Body of pancreas (tissue), 4 donors: ENCODE measurements at regions not wholly inside any gene's neighbourhood (a gene's known extent, or its start where the extent isn't known, plus 50 kb on each side); places are given as distances from the start of the nearest gene placed in this dataset.
A peak's percentile ranks its signal among the peaks of the same experiment; 100 is the strongest.

Experiments used
- ATAC-seq: fragments of 150-250 bp; one replicate; pipeline ENCODE4 v1.9.1; 2016
- DNase-seq, 4 donors: peaks; one replicate each; pipeline ENCODE4 v3.0.0-alpha.2; 2019
- H3K27ac ChIP-seq, 4 donors: fragments of 200-600 bp; sonication (generic); 1 replicate in 3 of 4; 2 replicates in 1 of 4; pipeline versions ENCODE4 v1.5.1 to v1.6.1; 2016 to 2019; ENCODE audit warnings: mild to moderate bottlenecking in 1 of 4, mixed read lengths in 1 of 4, moderate library complexity in 1 of 4
- H3K27me3 ChIP-seq, 2 donors: fragments of 200-600 bp; sonication (generic); one replicate each; pipeline ENCODE4 v1.6.0; 2016; ENCODE audit warnings: mild to moderate bottlenecking in 1 of 2
- H3K36me3 ChIP-seq, 2 donors: fragments of 200-600 bp; sonication (generic); replicated peaks in 1 of 2; 2 replicates each; pipeline ENCODE4 v1.5.1; 2016; ENCODE audit warnings: low read depth in 2 of 2; ENCODE audit not compliant: insufficient read depth in 1 of 2
- H3K4me1 ChIP-seq: fragments of 200-600 bp; sonication (generic); one replicate; pipeline ENCODE4 v1.6.0; 2016
- H3K4me3 ChIP-seq, 2 donors: fragments of 200-600 bp; sonication (generic); 1 replicate in 1 of 2; 2 replicates in 1 of 2; pipeline ENCODE4 v1.5.1; 2016 to 2019
- H3K9me3 ChIP-seq, 3 donors: fragments of 200-600 bp; sonication (generic); 1 replicate in 2 of 3; 2 replicates in 1 of 3; pipeline ENCODE4 v1.5.1; 2016
- CTCF ChIP-seq, 7 experiments: fragments of 450-650 bp in 4 of 7; fragments of 200-600 bp in 3 of 7; sonication (generic) in 3 of 7; IDR thresholded peaks; one replicate each; pipeline ENCODE4 v1.5.1; 2016 to 2019; ENCODE audit warnings: antibody characterized with exemption in 7 of 7
- POLR2A ChIP-seq, 3 donors: fragments of 450-650 bp; IDR thresholded peaks; one replicate each; pipeline ENCODE4 v1.6.1; 2016; ENCODE audit warnings: antibody characterized with exemption in 3 of 3, mild to moderate bottlenecking in 2 of 3
- WGBS, 2 donors: methylation state at CpG; one replicate each; pipeline ENCODE4 v1.1.5; 2017; 5-methylcytosine and 5-hydroxymethylcytosine counted together
- intact Hi-C: fragments of 100-400 bp; cut with DNase I; formaldehyde crosslinking; loops from one replicate; pipeline ENCODE4 v1.15.1; 2023

GRCh38 chr10:44056206-44056605, 328.7 kb downstream of the CXCL12 start:
- intact Hi-C loops: no loop called here
- Histone ChIP-seq H3K36me3 (no peaks in the 10 kb centered on the region), H3K4me3 (no peak overlapping the region), H3K4me1 (peaks cover 61% of the 10 kb centered on the region), H3K27me3 (no peaks in the 10 kb centered on the region), H3K9me3 (no peaks in the 10 kb centered on the region), H3K27ac (peak overlapping the region in 3 of 4 donors; percentile 65 to 75 (median 75))
- WGBS, 2 donors: 80% methylated on average over 9 to 13 of the region's 13 CpGs
- TF ChIP-seq CTCF (IDR thresholded peaks at IDR 0.05) (no peak), POLR2A (IDR thresholded peaks at IDR 0.05) (no peak)
- DNase-seq (no peak), ATAC-seq (no peak)

- Histone ChIP-seq H3K9me3 (no peaks in the 10 kb centered on the region), H3K4me3 (no peak overlapping the region), H3K36me3 (no peaks in the 10 kb centered on the region), H3K27ac (no peak overlapping the region), H3K4me1 (peaks cover 56% of the 10 kb centered on the region), H3K27me3 (no peaks in the 10 kb centered on the region)
- TF ChIP-seq POLR2A (IDR thresholded peaks at IDR 0.05) (no peak), CTCF (IDR thresholded peaks at IDR 0.05) (no peak)
- WGBS, 2 donors: 97 to 98% methylated on average over 4 of the region's 4 CpGs
- DNase-seq (no peak), ATAC-seq (no peak)
- intact Hi-C loops: no loop called here
Observed at GRCh38 chr10:44054046-44054445, 330.9 kb downstream of the CXCL12 start.

- intact Hi-C loops: no loop called here
- Histone ChIP-seq H3K36me3 (no peaks in the 10 kb centered on the region), H3K4me3 (no peak overlapping the region), H3K9me3 (no peaks in the 10 kb centered on the region), H3K4me1 (peaks cover 50% of the 10 kb centered on the region), H3K27ac (no peak overlapping the region), H3K27me3 (no peaks in the 10 kb centered on the region)
- no peak for DNase-seq
- TF ChIP-seq POLR2A (IDR thresholded peaks at IDR 0.05): no peak
- TF ChIP-seq CTCF (IDR thresholded peaks at IDR 0.05): no peak
- no peak for ATAC-seq
Observed at GRCh38 chr10:44053391-44053790, 331.5 kb downstream of the CXCL12 start.

GRCh38 chr10:44051584-44052385, 333.1 kb downstream of the CXCL12 start:
- intact Hi-C loops: no loop called here
- Histone ChIP-seq H3K4me1 (peaks cover 36% of the 10 kb centered on the region), H3K27ac (peak overlapping the region; percentile 18 to 58 (median 34)), H3K36me3 (no peaks in the 10 kb centered on the region), H3K9me3 (no peaks in the 10 kb centered on the region), H3K27me3 (no peaks in the 10 kb centered on the region), H3K4me3 (no peak overlapping the region)
- ATAC-seq: peak; percentile 84
- DNase-seq: peak; percentile 53 to 68 (median 62)
- 28 to 31% methylated on average over 9 to 10 of the region's 10 CpGs for WGBS, 2 donors
- TF ChIP-seq POLR2A (IDR thresholded peaks at IDR 0.05): no peak
- no peak for TF ChIP-seq CTCF (IDR thresholded peaks at IDR 0.05)

GRCh38 chr10:44051091-44051490, 333.8 kb downstream of the CXCL12 start:
- TF ChIP-seq POLR2A (IDR thresholded peaks at IDR 0.05) (no peak), CTCF (IDR thresholded peaks at IDR 0.05) (no peak)
- H3K27me3 ChIP-seq: no peaks in the 10 kb centered on the region
- intact Hi-C loops: no loop called here
- H3K4me3 ChIP-seq: no peak overlapping the region
- peaks cover 36% of the 10 kb centered on the region for H3K4me1 ChIP-seq
- peak overlapping the region; percentile 18 to 58 (median 34) for H3K27ac ChIP-seq
- ATAC-seq (no peak), DNase-seq (peak in 1 of 4 donors; percentile 36)
- 56% methylated on average over 5 of the region's 5 CpGs for WGBS, 2 donors
- H3K36me3 ChIP-seq: no peaks in the 10 kb centered on the region
- no peaks in the 10 kb centered on the region for H3K9me3 ChIP-seq
